ENCODE measurements at regions not wholly inside any gene's neighbourhood (a gene's known extent, or its start where the extent isn't known, plus 50 kb on each side); places are given as distances from the start of the nearest gene placed in this dataset.

GRCh38 chr2:15786901-15787300, 153.4 kb upstream of the MYCN start:
- TF ChIP-seq POLR2A (IDR thresholded peaks at IDR 0.05) = no peak
- TF ChIP-seq, protein P1, sequence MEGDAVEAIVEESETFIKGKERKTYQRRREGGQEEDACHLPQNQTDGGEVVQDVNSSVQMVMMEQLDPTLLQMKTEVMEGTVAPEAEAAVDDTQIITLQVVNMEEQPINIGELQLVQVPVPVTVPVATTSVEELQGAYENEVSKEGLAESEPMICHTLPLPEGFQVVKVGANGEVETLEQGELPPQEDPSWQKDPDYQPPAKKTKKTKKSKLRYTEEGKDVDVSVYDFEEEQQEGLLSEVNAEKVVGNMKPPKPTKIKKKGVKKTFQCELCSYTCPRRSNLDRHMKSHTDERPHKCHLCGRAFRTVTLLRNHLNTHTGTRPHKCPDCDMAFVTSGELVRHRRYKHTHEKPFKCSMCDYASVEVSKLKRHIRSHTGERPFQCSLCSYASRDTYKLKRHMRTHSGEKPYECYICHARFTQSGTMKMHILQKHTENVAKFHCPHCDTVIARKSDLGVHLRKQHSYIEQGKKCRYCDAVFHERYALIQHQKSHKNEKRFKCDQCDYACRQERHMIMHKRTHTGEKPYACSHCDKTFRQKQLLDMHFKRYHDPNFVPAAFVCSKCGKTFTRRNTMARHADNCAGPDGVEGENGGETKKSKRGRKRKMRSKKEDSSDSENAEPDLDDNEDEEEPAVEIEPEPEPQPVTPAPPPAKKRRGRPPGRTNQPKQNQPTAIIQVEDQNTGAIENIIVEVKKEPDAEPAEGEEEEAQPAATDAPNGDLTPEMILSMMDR (IDR thresholded peaks at IDR 0.05) = no peak

All from right lobe of liver (tissue), 4 donors.